GM19025 (cell line): ENCODE measurements at regions not wholly inside any gene's neighbourhood (a gene's known extent, or its start where the extent isn't known, plus 50 kb on each side); places are given as distances from the start of the nearest gene placed in this dataset.
"Not testable (repeated sequence)": the region's sequence is repeated elsewhere in the genome, so short reads cannot be mapped to it uniquely, and the experiment has no call there.

Source experiments
- ATAC-seq: cut with Tn5 transposase; IDR thresholded peaks from one replicate; pipeline ENCODE4 v1.9.1; 2021; ENCODE audit warnings: mild to moderate bottlenecking, low read depth, moderate library complexity; ENCODE audit not compliant: unreplicated experiment

- ATAC-seq, result no peak
Measured at GRCh38 chr1:228887960-228888359, 152.7 kb downstream of the RHOU start.

- no peak for ATAC-seq
Measured at GRCh38 chr1:228889289-228889688, 154.0 kb downstream of the RHOU start.

DNA sequence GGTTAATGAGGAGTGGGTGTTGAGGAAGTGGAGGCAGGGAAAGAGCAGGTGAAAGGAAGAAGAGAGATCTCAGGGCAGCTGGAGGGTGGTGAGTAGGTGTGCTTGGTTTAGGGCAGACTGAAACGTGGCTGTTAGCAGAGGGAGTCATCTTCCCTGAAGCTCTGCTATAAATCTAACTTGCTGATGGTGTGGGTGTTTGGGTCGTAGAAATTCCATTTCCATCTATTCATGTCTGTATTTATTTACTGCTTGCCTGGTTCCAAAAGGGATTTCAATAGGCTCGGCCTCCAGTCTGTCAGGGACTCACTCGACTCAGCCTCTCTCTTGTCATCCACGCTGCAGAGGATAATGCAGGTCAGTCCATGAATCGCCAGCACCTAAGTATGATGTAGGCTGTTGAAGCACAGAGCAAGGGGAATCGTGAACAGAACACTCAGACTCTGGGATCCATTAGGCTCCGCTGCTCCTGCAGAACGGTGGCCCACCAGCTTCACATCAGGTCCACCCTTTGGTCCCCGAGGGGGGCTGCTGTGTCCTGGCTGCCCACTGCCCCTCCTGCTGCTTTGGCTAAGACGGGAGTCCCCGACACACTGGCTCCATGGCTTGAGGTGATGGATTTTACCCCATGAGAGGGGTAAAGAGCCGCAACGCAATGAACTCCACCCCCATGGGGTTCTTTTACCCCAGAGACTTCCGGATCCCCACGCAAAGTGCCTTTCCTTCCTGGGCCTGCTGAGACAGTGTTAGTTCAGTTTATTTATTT lies 156.2 kb downstream of the RHOU start:
- ATAC-seq, result no peak

- ATAC-seq, result not testable (repeated sequence)
Measured at GRCh38 chr1:228892200-228892599, 156.9 kb downstream of the RHOU start.

GRCh38 chr1:228894442-228894989 lies 159.2 kb downstream of the RHOU start:
- ATAC-seq, result no peak

GRCh38 chr1:228897901-228898300 lies 162.6 kb downstream of the RHOU start:
- no peak for ATAC-seq

- ATAC-seq, result no peak
Measured at GRCh38 chr1:228898582-228898992, 163.3 kb downstream of the RHOU start.

- no peak for ATAC-seq
Measured at GRCh38 chr1:228899421-228899956, 164.2 kb downstream of the RHOU start.

- ATAC-seq, result no peak
Measured at GRCh38 chr1:228900099-228900885, 165.0 kb downstream of the RHOU start.

- ATAC-seq, result no peak
Measured at GRCh38 chr1:228900886-228901392, 165.7 kb downstream of the RHOU start.

- no peak for ATAC-seq
Measured at GRCh38 chr1:228901936-228902681, 166.8 kb downstream of the RHOU start.

GRCh38 chr1:228902781-228903433 lies 167.6 kb downstream of the RHOU start:
- ATAC-seq, result no peak

DNA sequence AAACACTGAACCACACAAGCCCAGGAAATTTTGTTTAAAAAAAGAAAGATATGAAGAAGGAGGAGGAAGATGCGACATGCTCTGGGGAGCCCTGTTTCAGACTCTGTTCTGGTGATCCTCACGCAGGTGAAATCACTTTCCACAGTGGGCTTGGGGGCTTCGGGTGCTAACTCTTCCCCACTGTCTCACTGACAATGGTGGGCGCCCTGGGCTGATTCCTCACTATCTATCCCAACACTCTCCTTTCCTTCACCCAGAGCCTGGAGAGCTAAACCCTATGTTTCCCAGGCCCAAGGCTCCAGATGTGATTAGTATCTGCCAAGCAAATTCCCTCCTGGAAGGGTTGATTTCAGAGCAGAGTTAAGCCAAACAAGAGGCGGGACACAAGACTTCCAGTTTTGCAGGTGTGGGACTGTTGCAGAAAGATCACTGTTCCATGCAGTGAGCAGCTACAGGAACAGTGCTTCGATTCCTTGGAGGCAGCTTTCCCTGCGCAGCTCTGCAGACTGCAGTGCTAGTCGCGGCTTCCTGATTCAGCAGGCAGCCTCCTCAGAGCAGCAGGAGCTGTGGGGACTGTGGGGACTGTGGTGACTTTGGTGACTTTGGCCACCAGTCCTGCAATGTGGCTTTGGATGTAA lies 168.3 kb downstream of the RHOU start:
- no peak for ATAC-seq

- ATAC-seq, result no peak
Measured at GRCh38 chr1:228904222-228904621, 168.9 kb downstream of the RHOU start.

DNA sequence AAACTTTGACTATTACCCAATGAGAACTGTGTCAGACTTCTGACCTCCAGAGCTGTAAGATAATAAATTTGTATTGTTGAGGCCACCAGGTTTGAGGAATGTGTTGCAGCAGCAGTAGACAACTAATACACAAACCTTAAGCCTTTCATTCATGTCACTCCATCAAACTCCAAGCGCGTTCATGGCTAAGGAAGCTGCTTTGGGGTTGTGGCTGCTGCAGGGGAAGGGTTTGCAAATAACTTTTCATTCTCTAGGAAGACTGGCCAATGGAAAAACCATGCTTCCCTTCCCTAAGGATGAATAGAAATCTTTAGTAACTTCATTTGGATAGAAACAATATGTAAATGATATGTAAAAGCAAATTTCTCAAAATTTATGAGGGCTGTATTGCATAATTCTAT lies 170.4 kb downstream of the RHOU start:
- no peak for ATAC-seq

DNA sequence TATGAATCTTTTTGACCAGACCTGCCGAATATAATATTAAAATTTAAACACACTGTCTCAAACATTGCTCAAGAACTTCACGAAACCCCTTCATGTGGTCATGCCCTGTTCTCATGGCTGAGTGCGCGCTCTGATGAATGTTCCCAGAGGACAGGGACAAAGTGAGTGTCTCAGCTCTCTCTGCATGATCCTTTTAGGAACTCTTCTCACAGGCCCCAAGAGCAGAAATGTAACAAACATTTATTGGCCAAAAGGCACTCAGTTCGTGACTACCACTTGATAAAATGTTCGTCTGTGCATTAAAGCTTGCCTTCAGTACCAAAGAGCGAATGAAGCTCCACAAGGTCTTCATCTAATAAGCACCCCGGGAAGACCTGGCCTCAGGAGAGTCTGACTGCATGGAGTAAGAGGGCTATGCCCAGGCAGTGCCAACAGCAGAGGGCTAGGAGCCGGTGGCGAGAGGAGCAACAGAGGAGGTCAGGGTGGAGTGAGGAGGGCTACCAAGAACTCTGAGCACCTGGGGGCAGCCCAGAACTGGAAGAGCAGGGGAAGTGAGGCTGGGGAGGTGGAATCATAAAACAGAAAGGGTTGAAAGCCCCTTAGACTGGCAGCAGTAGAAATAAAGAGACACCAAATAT lies 171.1 kb downstream of the RHOU start:
- no peak for ATAC-seq

DNA sequence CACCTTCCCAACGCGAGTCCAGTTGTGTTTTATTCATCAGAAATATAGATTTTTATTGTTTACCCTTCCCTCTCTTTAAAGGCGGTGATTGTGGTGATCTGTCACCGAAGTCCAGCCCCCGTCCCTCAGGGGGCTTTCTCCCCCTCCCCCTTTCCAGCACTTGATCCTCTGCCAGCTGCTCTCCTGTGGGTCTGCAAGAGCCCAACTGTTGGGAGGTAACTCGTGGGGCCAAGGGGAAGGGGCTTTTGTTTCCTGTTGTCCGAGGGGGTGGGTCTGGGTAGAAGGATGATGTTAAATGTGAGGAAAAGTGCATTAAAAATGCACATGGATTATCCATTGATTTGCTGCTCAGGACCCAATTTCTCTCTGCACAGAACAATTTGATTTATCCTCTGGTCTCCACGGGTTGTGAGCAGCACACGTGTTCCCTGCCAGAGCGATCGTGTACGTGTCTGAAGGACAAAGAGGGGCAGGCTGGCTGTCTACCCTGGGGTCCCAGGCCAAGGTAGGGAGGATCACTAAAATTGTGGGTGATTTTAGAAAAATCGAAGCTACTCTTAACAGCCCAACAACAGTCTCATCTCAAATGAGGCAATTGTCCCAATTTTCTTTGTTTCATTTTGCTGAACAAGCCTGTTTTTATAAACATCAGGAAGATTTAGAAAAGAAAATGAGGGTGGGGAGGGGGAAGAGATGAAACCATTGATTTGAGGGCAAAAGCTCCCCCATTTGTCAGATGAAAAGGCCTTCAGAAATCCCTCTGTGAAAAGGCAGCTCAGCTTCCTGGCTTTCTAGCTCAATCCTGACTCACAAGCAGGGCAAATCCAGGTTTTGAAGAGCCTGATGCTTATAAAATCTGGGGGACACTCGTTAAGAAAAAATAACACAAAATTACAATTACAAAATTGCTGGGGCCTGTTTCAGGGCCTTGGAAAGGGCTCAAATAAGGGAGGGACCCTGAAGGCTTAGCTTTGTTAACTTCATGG lies 176.2 kb downstream of the RHOU start:
- no peak for ATAC-seq
